ENCODE measurements at regions not wholly inside any gene's neighbourhood (a gene's known extent, or its start where the extent isn't known, plus 50 kb on each side); places are given as distances from the start of the nearest gene placed in this dataset.
A peak's percentile ranks its signal among the peaks of the same experiment; 100 is the strongest.
"Not testable (repeated sequence)": the region's sequence is repeated elsewhere in the genome, so short reads cannot be mapped to it uniquely, and the experiment has no call there.

DNA sequence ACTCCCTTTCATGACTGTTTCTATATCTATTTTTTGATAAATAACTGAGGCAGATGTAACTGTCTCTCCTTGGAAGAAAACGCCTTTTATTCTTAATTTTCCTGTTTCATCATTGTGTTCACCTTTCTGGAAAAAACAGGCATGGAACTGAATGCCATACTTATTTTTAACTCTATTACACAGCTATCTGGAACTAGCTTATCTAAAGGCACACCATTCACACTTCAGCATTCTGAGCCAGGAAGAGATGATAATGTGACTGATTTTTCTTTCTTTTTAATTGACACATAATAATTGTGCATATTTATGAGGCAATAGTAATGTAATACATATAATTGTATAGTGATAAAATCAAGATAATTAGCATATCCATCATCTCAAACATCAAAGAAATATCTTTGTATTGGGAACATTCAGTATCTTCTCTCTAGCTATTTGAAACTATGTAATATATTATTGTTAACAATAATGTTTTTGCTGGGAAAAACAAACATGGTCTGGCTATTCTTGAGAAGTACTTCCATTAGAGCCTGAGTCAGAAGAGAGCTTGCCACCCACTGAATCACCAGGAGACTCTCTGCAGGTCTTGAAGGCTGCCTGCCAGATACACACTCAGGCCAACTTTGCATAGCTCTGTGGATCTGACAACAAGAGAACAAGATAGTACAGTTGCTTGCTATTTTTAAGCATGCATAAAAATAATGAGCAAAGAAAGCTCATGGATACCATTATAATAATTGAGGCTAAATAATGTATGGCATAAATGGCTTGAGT is 501.0 kb upstream of the EDIL3 start:
- TF ChIP-seq, protein P1, sequence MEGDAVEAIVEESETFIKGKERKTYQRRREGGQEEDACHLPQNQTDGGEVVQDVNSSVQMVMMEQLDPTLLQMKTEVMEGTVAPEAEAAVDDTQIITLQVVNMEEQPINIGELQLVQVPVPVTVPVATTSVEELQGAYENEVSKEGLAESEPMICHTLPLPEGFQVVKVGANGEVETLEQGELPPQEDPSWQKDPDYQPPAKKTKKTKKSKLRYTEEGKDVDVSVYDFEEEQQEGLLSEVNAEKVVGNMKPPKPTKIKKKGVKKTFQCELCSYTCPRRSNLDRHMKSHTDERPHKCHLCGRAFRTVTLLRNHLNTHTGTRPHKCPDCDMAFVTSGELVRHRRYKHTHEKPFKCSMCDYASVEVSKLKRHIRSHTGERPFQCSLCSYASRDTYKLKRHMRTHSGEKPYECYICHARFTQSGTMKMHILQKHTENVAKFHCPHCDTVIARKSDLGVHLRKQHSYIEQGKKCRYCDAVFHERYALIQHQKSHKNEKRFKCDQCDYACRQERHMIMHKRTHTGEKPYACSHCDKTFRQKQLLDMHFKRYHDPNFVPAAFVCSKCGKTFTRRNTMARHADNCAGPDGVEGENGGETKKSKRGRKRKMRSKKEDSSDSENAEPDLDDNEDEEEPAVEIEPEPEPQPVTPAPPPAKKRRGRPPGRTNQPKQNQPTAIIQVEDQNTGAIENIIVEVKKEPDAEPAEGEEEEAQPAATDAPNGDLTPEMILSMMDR (IDR thresholded peaks at IDR 0.05; ENCODE audit: insufficient read depth, low read length): no peak
- H3K4me3 ChIP-seq (ENCODE audit: low read depth, low read length): no peak overlapping the region
- peak; percentile 75 for DNase-seq (ENCODE audit: low read depth)

DNA sequence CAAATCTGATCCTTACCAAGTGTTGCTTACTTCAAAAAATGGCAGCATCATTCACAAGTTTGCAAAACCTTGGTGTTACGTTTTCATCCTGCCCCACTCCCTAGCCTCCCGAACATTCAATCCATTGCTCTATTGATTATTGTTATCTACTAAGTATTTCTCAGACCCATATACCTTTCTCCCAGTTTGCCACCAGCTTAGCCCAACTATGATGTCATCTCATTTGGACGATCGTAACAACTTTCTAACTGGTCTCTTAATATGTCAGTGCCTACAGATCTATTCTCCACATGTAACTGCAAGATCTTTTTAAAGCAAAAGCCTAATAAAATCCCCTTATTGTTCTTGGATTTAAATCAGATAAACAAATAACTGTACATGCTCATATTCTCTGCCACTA is 497.1 kb upstream of the EDIL3 start:
- TF ChIP-seq, protein P1 (IDR thresholded peaks at IDR 0.05; ENCODE audit: insufficient read depth, low read length): no peak
- DNase-seq (ENCODE audit: low read depth): no peak
- H3K4me3 ChIP-seq (ENCODE audit: low read depth, low read length): no peak overlapping the region

DNA sequence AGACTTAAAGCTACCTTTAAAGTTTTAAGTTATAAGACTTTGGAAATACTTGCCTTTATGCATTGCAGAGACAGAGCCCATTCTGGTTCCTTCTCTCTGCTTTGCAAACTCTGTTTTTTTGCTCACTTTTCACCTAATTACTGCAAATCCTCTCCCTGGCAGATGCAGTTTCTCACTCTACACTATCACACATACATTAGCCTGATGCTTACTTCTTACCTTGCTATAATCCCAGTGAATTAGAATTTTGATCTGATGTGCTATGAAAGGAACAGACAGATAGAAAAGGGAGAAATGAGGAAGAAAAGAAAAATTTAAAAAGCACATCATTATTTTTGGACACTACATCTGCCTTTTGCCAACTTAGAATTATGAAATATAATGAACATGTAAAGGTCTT is 489.5 kb upstream of the EDIL3 start:
- TF ChIP-seq, protein P1 (IDR thresholded peaks at IDR 0.05; ENCODE audit: insufficient read depth, low read length): no peak
- no peak for DNase-seq (ENCODE audit: low read depth)
- H3K4me3 ChIP-seq (ENCODE audit: low read depth, low read length): no peak overlapping the region

DNA sequence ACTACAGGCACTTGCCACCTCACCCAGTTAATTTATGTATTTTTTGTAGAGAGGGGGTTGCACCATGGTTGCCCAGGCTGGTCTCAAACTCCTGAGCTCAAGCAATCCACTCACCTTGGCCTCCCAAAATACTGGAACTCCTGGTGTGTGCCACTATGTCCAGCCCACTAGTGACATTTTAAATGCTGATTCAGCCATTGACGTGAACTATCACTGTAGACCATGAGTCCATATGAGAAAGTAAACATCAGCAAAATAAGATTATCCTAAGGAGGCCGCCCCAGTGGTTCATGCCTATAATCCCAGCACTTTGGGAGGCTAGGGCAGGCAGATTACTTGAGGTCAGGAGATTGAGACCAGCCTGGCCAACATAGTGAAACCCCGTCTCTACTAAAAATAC is 488.1 kb upstream of the EDIL3 start:
- TF ChIP-seq, protein P1 (IDR thresholded peaks at IDR 0.05; ENCODE audit: insufficient read depth, low read length): no peak
- H3K4me3 ChIP-seq (ENCODE audit: low read depth, low read length): no peak overlapping the region
- DNase-seq (ENCODE audit: low read depth): no peak

DNA sequence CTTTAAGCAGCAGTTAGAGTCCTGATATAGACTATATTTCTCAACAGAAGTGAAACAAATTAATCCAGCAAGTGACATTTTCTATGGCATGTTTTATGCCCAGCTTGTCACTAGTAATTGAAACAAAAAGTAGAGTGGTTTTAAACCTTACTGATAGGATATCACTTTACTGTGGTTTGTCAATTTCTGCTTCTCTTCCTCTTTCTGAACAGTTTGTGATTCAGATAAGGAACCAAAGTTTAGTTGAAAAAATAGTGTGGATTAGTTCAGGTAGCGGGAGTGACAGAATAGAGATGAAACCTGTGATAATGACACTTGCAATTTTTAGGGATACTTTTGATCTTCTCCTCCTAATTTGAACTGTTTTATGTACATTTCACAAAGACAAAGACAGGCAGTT is 485.7 kb upstream of the EDIL3 start:
- H3K4me3 ChIP-seq (ENCODE audit: low read depth, low read length): no peak overlapping the region
- TF ChIP-seq, protein P1 (IDR thresholded peaks at IDR 0.05; ENCODE audit: insufficient read depth, low read length): no peak
- no peak for DNase-seq (ENCODE audit: low read depth)

DNA sequence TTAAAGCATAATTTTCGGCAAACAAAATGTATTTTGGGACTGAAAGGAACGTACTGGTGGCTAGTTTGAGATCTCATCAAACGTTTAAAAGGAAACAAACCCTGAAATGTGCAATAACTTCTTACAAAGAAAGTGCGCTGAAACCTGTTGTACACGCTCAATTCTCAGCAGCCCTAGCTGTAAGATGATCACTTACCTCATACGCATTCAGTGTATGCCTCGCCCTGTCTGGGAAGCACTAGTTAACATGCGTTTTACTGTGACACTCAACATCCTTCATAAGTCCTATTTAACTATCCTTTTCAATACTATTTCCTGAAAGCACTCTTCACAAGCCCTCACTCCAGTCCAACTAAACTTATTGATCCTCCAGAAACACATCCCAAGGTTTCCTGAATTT is 485.0 kb upstream of the EDIL3 start:
- no peak for DNase-seq (ENCODE audit: low read depth)
- TF ChIP-seq, protein P1 (IDR thresholded peaks at IDR 0.05; ENCODE audit: insufficient read depth, low read length): no peak
- no peak overlapping the region for H3K4me3 ChIP-seq (ENCODE audit: low read depth, low read length)

DNA sequence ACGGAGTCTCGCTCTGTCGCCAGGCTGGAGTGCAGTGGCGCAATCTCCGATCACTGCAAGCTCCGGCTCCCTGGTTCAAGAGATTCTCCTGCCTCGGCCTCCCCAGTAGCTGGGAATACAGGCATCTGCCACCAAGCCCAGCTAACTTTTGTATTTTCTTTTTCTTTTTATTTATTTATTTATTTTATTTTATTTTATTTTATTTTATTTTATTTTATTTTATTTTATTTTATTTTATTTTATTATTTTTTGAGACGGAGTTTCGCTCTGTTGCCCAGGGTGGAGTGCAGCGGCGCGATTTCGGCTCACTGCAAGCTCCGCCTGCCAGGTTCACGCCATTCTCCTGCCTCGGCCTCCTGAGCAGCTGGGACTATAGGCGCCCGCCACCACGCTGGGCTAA is 479.3 kb upstream of the EDIL3 start:
- DNase-seq (ENCODE audit: low read depth): not testable (repeated sequence)

More for the DNA sequence above, 479.3 kb upstream of the EDIL3 start:
- H3K4me3 ChIP-seq (ENCODE audit: low read depth, low read length): not testable (repeated sequence)
